IMR-90 (cell line): ENCODE measurements at regions not wholly inside any gene's neighbourhood (a gene's known extent, or its start where the extent isn't known, plus 50 kb on each side); places are given as distances from the start of the nearest gene placed in this dataset.

Experiments used
- BHLHE40 ChIP-seq: fragments of 150-350 bp; IDR thresholded peaks from 2 replicates; pipeline ENCODE4 v1.6.1; 2016; ENCODE audit warnings: mild to moderate bottlenecking, low read depth, low read length
- CEBPB ChIP-seq: IDR thresholded peaks from 2 replicates; pipeline ENCODE4 v1.6.1; 2012; ENCODE audit warnings: low read depth, low read length, improper control_type of control experiment
- CTCF ChIP-seq: conservative IDR thresholded peaks from 2 replicates; pipeline ENCODE4 v1.5.1; 2012; ENCODE audit warnings: mild to moderate bottlenecking, low read depth, low read length, improper control_type of control experiment
- MXI1 ChIP-seq: IDR thresholded peaks from 2 replicates; pipeline ENCODE4 v1.6.1; 2012; ENCODE audit warnings: low read depth, mild to moderate bottlenecking, low read length, moderate library complexity, borderline replicate concordance
- POLR2A ChIP-seq: IDR thresholded peaks from 2 replicates; pipeline ENCODE4 v1.6.1; 2012; ENCODE audit warnings: mild to moderate bottlenecking, low read depth, low read length
- RFX5 ChIP-seq: IDR thresholded peaks from 2 replicates; pipeline ENCODE4 v1.8.0; 2012; ENCODE audit warnings: low read depth, mild to moderate bottlenecking, low read length, moderate library complexity
- SMC3 ChIP-seq: fragments of 150-350 bp; IDR thresholded peaks from 2 replicates; pipeline ENCODE4 v1.6.1; 2016; ENCODE audit warnings: low read depth, mild to moderate bottlenecking, antibody characterized with exemption, low read length, moderate library complexity
- USF2 ChIP-seq: fragments of 150-350 bp; IDR thresholded peaks from 2 replicates; pipeline ENCODE4 v1.6.1; 2017; ENCODE audit warnings: mild to moderate bottlenecking, antibody characterized with exemption, low read length, low read depth

GRCh38 chr6:71387179-71387578, 98.6 kb downstream of the OGFRL1 start:
- no peak for TF ChIP-seq RFX5
- TF ChIP-seq CTCF, result no peak
- TF ChIP-seq BHLHE40, result no peak
- TF ChIP-seq CEBPB, result peak; percentile 86
- no peak for TF ChIP-seq POLR2A
- no peak for TF ChIP-seq MXI1
- TF ChIP-seq USF2, result no peak
- peak; percentile 18; the same call in 1 of the 2 replicates for TF ChIP-seq SMC3
